ENCODE measurements at regions not wholly inside any gene's neighbourhood (a gene's known extent, or its start where the extent isn't known, plus 50 kb on each side); places are given as distances from the start of the nearest gene placed in this dataset.
A peak's percentile ranks its signal among the peaks of the same experiment; 100 is the strongest.

DNA sequence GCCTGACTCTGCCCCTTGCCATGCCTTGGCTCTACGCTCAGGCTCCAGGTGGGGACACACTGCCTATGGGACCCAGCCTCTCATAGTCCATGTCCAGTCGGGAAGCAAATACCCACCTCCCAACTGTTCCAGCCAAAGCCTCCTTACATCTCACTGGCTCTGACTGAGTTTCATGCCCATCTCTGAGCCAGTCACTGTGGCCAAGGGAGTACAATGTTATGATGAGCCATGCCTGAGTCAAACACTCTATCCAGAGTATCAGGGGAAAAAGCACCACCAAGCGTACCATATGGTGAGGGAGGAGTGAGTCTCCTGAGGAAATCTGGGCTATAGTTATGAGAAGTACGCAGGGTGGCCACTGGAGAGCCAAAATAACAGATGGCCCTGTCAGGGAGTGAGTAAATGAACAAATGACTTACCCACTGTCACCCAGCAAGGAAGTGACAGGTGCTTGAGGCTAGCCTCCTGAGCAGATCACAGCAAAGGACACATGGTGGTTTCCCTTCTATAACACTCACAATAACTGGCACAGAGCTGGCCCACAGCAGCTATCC lies 236.6 kb upstream of the GJB5 start:
- no peak for DNase-seq

DNA sequence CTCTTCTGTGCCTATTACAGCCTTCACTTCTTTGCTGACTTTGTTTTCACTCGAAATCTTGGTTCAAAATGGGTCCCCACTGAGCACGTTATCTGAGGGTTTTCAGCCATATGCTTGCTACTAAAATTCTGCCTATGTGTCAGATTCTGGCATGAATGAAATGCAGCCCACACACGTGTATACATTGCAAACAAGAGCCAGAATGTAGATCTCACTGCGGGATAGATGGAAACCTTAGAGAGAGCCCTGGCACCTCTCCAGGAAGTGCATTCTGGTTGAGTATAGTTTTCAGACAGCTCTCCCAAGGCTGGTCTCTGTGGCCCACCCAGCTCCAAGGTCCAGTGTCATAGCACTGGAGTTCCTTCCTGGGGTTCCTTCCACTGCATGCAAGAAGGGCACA lies 234.7 kb upstream of the GJB5 start:
- no peak for DNase-seq

- DNase-seq: no peak
Measured at GRCh38 chr1:34524783-34525182, 230.1 kb upstream of the GJB5 start.

GRCh38 chr1:34529935-34530859 lies 224.7 kb upstream of the GJB5 start:
- DNase-seq: no peak

DNA sequence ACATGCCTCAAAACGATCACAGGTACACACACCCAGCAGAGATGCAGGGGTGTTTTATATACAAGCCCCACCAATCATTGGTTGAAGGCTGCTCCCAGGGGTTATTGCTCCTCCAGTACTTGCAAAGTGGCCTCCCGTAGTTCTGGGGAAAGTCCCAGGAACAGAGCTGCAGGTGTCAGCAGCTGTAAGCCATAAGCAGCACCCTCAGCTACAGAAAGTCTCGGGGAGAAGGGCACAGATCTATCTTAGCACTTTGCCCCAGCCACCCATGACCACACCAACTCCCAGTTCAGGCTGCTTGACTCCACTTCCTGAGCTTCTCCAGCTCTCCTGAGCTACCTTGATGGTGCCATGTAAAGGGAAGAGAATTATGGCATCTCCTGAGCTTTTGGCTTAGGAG lies 222.7 kb upstream of the GJB5 start:
- no peak for DNase-seq

DNA sequence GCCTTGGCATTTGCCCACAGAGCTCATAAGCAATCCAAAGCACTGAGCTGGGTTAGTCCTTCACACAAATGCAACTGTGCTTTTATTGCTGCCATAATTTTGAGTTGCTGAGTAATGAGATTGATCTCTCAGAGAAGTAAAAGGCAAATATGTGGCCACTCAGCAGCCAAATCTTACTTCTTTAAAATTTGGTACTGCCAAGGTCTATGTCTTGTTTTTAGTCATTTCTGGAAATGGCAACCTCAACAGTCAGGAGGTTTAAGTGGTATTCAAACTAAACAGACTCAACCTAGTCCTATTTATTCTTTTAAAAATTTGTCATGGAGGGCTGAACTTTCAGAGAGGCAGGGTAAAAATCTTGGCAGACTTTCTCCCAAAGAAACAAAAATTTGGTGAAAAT lies 216.4 kb upstream of the GJB5 start:
- no peak for DNase-seq

- DNase-seq: no peak
Measured at GRCh38 chr1:34547046-34547674, 207.7 kb upstream of the GJB5 start.

- peak; percentile 6 for DNase-seq
Measured at GRCh38 chr1:34549199-34549598, 205.6 kb upstream of the GJB5 start.

DNA sequence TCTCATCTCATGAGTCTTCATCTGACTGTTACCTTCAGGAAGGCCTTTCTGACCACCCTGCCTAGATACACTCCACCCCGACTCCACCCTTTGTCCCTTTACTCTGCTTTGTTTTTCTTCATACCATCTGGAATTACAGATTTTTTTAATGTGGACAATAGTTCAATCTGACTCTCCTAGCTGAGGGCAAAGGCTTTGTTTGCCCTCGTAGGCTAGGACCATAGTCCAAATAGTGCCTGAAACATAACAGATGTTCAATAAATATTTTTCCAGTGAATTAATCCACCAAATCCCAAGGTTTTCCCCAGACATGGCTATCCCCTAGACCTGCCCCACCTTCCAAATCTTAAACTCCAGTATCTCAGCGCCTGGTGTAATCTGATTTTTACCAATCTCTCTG lies 176.5 kb upstream of the GJB5 start:
- DNase-seq: no peak

DNA sequence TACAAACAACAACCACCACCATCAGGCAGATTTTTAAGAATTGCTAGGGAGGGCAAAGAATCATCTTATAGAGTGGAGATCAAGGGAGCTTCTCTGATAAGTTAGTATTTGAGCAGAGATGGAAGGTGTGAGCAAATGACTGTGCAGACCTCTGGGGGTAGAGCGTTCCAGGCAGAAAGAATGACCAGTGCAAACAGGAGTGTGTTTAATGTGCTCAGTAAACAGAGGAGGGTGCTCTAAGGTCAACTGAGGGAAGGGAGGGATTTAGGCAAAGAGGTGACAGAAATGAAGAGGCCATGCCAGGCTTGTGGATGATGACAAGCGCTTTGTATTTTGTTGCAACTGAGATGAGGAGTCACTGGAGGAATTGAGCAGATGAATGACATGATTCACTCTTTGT lies 172.5 kb upstream of the GJB5 start:
- DNase-seq: no peak

DNA sequence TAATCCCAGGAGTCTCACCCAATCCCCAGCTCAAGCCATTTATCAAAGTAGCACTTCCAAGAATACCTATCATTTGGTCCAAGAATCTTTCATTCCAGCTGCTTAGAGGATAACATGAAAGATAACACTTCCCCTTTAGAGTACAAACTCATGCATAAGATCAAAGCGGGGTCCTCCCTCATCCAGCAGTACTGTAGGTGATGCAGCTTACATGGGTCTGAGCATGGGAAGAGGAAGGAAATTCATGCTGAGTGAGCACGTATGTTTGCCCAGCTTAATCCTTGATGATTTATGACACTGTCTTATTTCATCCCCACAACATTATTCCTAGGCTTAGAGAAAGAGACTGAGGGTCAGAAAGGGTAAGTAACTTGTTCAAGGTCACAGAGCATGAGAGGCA lies 167.1 kb upstream of the GJB5 start:
- no peak for DNase-seq

DNA sequence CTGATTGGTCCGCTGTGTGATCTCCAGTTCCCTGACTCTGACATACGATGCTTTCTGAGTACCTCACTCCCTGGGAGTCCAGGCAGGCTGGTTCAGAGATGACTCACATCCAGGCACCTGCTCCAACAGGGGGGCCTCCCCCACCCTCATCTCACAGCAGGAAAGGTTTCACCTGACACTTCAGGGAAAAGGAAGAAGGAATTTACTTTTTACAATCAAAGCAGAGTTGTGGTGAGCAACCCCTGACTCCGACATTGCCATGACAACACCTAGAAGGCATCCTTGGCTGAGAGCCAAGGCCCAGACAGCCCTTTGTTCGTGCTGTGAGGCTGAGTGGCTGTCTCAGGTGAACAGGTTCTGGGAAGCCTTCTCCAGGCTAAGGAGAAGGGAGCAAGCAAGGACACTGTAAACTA lies 164.6 kb upstream of the GJB5 start:
- DNase-seq: no peak

GRCh38 chr1:34591751-34592629 lies 162.9 kb upstream of the GJB5 start:
- DNase-seq: no peak

- DNase-seq: peak; percentile 30
Measured at GRCh38 chr1:34597877-34598514, 156.9 kb upstream of the GJB5 start.

- no peak for DNase-seq
Measured at GRCh38 chr1:34602907-34603306, 151.9 kb upstream of the GJB5 start.

DNA sequence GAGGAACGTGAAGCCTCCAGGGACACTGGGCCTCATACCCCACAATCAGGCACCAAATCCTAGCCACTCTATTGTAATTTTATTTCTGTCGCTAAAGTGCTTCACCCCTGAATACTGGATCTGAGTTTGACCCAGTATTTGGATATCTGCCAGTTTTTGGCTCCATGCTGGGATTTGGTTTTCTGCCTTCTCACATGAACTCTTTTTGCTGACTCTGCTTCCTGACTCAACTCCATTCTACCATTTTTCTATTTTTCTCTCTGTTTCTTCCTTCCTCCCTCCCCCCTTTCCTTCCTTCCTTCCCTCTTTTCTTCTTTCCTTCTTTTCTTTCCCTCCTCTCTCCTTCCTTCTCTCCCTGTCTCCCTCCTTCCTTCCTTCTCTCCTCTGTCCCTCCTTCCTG lies 151.3 kb upstream of the GJB5 start:
- no peak for DNase-seq

DNA sequence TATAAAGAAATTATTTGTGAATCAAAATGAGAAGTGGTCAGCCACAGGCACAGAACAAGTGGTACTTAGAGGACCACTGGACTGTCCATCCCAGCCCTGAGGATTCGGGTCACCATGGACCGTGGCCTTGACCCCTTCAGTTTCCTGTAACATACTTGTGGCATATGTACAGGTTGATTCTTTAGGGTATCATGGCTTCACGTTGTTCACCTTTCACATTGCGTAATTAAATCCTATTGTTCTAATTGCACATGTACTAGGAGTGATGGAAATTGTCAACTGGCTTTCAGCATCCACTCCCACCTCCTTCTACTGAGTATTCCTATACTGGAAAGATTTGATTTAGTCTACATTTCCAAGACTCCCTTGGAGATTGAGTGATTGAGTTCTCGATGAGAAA lies 148.3 kb upstream of the GJB5 start:
- DNase-seq: no peak

DNA sequence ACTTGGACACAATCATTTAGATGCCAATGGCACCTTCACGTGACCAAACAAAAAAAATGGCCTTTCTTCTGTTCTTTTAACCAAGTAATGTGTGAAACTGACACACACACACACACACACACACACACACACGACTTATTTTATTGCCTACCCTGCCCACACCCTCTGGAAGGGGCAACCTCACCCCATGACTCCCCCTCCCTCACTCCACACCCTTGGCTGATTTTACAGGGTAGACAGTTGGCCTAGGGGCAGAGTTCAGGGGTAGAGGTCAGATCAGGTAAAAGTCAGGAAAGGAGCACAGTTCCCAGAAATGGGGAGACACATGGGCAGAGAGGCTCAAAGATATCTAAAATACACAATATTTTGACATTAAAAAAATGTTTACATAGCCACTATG lies 144.8 kb upstream of the GJB5 start:
- no peak for DNase-seq

GRCh38 chr1:34611571-34611970 lies 143.3 kb upstream of the GJB5 start:
- DNase-seq: no peak

DNA sequence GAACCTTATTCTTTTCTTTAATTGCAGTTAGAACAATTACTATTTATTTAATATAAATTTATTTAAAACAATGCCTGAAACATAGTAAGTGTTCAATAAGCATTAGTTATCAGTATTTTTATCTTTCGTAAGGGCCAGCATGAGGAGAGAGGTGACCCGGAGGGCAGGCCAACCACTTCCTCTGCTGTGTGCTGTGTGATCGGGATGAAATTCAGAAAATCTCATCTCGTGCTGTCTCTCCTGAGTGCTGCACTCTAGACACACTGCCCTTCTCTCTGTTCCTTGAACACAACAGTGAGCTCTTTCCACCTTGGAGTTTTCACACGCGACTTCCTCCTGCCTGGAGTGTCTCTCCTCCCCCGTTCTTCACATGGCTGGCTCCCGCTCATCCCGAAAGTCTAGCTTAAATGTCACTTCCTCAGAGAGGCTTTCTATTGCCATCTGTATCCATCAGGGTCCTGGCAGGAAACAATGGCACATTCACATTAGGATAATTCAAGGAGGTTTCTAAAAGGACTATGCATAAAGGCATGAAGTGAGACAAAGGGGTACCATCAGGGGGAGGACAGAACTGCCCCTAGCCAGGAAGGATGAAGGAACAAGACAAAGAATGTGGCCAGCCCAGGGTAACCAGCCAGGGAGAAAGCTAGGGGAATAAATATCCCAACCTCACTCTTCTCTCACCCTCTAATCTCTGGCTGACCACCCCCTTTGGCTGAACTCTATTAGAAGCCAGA lies 142.6 kb upstream of the GJB5 start:
- no peak for DNase-seq

- no peak for DNase-seq
Measured at GRCh38 chr1:34617321-34618118, 137.3 kb upstream of the GJB5 start.

Measured in EL (cell line).